IMR-90 (cell line): ENCODE measurements at regions not wholly inside any gene's neighbourhood (a gene's known extent, or its start where the extent isn't known, plus 50 kb on each side); places are given as distances from the start of the nearest gene placed in this dataset.

ENCODE experiments used
- ATAC-seq: fragments of 200-7000 bp; cut with Tn5 transposase; 2 replicates; pipeline ENCODE4 v1.9.1; 2020; ENCODE audit warnings: low read depth, mild to moderate bottlenecking, moderate library complexity
- BruUV-seq: library from RNA; stranded (reverse); fragments of 400-500 nt; replicated peaks from 2 replicates; lab custom pipeline; 2021; lab: Mats Ljungman, UMichigan
- CTCF ChIA-PET: fragments of 300-600 bp; formaldehyde crosslinking; extraction: SDS; loops from one replicate; lab custom pipeline; 2021; ENCODE audit warnings: antibody characterized with exemption; lab: Yijun Ruan, JAX
- POLR2A ChIA-PET: fragments of 300-600 bp; sonication (Branson Sonifier 250); formaldehyde crosslinking; loops from one replicate; lab custom pipeline; 2022; ENCODE audit warnings: antibody characterized with exemption; ENCODE audit not compliant: unreplicated experiment; lab: Charles Lee
- DNase-seq: peaks from one replicate; pipeline ENCODE4 v3.0.0; 2013
- H2AFZ ChIP-seq: replicated peaks from 2 replicates; pipeline ENCODE3; 2013; ENCODE audit warnings: low read length, mild to moderate bottlenecking; ENCODE audit not compliant: poor library complexity
- H2AK5ac ChIP-seq: 2 replicates; pipeline ENCODE4 v1.6.1; 2013; ENCODE audit warnings: low read depth, low read length, inconsistent platforms
- H2AK9ac ChIP-seq: replicated peaks from 2 replicates; pipeline ENCODE3; 2013; ENCODE audit warnings: mild to moderate bottlenecking, low read depth, low read length, moderate library complexity; ENCODE audit not compliant: poor library complexity
- H2BK120ac ChIP-seq: 2 replicates; pipeline ENCODE4 v1.6.1; 2013; ENCODE audit warnings: low read depth, low read length, inconsistent platforms
- H2BK15ac ChIP-seq: 3 replicates; pipeline ENCODE4 v1.6.1; 2013; ENCODE audit warnings: low read depth, low read length, inconsistent platforms
- H2BK20ac ChIP-seq: 2 replicates; pipeline ENCODE4 v1.6.1; 2013; ENCODE audit warnings: low read depth, mild to moderate bottlenecking, inconsistent platforms, low read length, moderate library complexity
- H2BK5ac ChIP-seq: 2 replicates; pipeline ENCODE4 v1.6.1; 2013; ENCODE audit warnings: mild to moderate bottlenecking, low read depth, low read length, inconsistent platforms; ENCODE audit not compliant: poor library complexity, severe bottlenecking
- H3K14ac ChIP-seq: replicated peaks from 2 replicates; pipeline ENCODE4 v1.6.1; 2013; ENCODE audit warnings: low read depth, low read length, inconsistent platforms
- H3K18ac ChIP-seq: 2 replicates; pipeline ENCODE4 v1.6.1; 2013; ENCODE audit warnings: low read depth, low read length, control low read depth
- H3K23ac ChIP-seq: 2 replicates; pipeline ENCODE4 v1.6.1; 2013; ENCODE audit warnings: low read depth, low read length, inconsistent platforms
- H3K27ac ChIP-seq: 2 replicates; pipeline ENCODE4 v1.5.1; 2013; ENCODE audit warnings: mild to moderate bottlenecking, control low read depth, low read length; ENCODE audit not compliant: insufficient read depth
- H3K27me3 ChIP-seq: 2 replicates; pipeline ENCODE4 v1.6.1; 2013; ENCODE audit warnings: low read length; ENCODE audit not compliant: control insufficient read depth, insufficient read depth
- H3K36me3 ChIP-seq: 2 replicates; pipeline ENCODE4 v1.6.1; 2013; ENCODE audit warnings: low read length, mixed read lengths; ENCODE audit not compliant: control insufficient read depth, insufficient read depth
- H3K4ac ChIP-seq: 2 replicates; pipeline ENCODE4 v1.6.1; 2013; ENCODE audit warnings: low read depth, low read length, inconsistent platforms
- H3K4me1 ChIP-seq: 2 replicates; pipeline ENCODE4 v1.6.1; 2013; ENCODE audit warnings: low read length, mixed read lengths; ENCODE audit not compliant: control insufficient read depth, insufficient read depth
- H3K4me2 ChIP-seq: 2 replicates; pipeline ENCODE4 v1.6.1; 2013; ENCODE audit warnings: low read depth, mild to moderate bottlenecking, control low read depth, low read length, moderate library complexity
- H3K4me3 ChIP-seq: 2 replicates; pipeline ENCODE4 v1.5.1; 2013; ENCODE audit warnings: low read depth, mild to moderate bottlenecking, control low read depth, low read length, moderate library complexity; ENCODE audit not compliant: insufficient read depth
- H3K56ac ChIP-seq: 2 replicates; pipeline ENCODE4 v1.6.1; 2013; ENCODE audit warnings: low read length, inconsistent platforms; ENCODE audit not compliant: insufficient read depth; ENCODE audit errors: extremely low read depth
- H3K79me1 ChIP-seq, 2 experiments: 2 replicates each; pipeline ENCODE4 v1.6.1; 2013; ENCODE audit warnings: low read length in 2 of 2, inconsistent platforms in 1 of 2, low read depth in 1 of 2
- H3K9ac ChIP-seq: 2 replicates; pipeline ENCODE4 v1.6.1; 2013; ENCODE audit warnings: low read depth, low read length, control low read depth
- H3K9me1 ChIP-seq: 2 replicates; pipeline ENCODE4 v1.6.1; 2013; ENCODE audit warnings: low read length, inconsistent platforms; ENCODE audit not compliant: insufficient read depth
- H3K9me3 ChIP-seq: 2 replicates; pipeline ENCODE4 v1.6.1; 2013; ENCODE audit warnings: low read length; ENCODE audit not compliant: control insufficient read depth, insufficient read depth
- H4K20me1 ChIP-seq: 2 replicates; pipeline ENCODE4 v1.6.1; 2013; ENCODE audit warnings: low read length, inconsistent platforms; ENCODE audit not compliant: insufficient read depth
- H4K5ac ChIP-seq: 2 replicates; pipeline ENCODE4 v1.6.1; 2013; ENCODE audit warnings: mild to moderate bottlenecking, low read depth, low read length, control low read depth
- H4K8ac ChIP-seq, 2 experiments: 2 replicates each; pipeline ENCODE4 v1.6.1; 2013; ENCODE audit warnings: low read depth in 2 of 2, low read length in 2 of 2, control low read depth in 1 of 2, inconsistent platforms in 1 of 2
- H4K91ac ChIP-seq: 2 replicates; pipeline ENCODE4 v1.6.1; 2013; ENCODE audit warnings: low read depth, low read length, inconsistent platforms; ENCODE audit not compliant: insufficient read depth
- CEBPB ChIP-seq: IDR thresholded peaks from 2 replicates; pipeline ENCODE4 v1.6.1; 2012; ENCODE audit warnings: low read depth, low read length, improper control_type of control experiment
- FOS ChIP-seq: fragments of 150-350 bp; IDR thresholded peaks from 2 replicates; pipeline ENCODE4 v1.6.1; 2016; ENCODE audit warnings: low read depth, low read length
- MAZ ChIP-seq: IDR thresholded peaks from 2 replicates; pipeline ENCODE4 v1.6.1; 2012; ENCODE audit warnings: low read depth, mild to moderate bottlenecking, low read length, improper control_type of control experiment, moderate library complexity, borderline replicate concordance
- RAD21 ChIP-seq: IDR thresholded peaks from 2 replicates; pipeline ENCODE4 v1.6.1; 2012; ENCODE audit warnings: low read length, improper control_type of control experiment
- RFX5 ChIP-seq: IDR thresholded peaks from 2 replicates; pipeline ENCODE4 v1.8.0; 2012; ENCODE audit warnings: low read depth, mild to moderate bottlenecking, low read length, moderate library complexity
- SMC3 ChIP-seq: fragments of 150-350 bp; IDR thresholded peaks from 2 replicates; pipeline ENCODE4 v1.6.1; 2016; ENCODE audit warnings: low read depth, mild to moderate bottlenecking, antibody characterized with exemption, low read length, moderate library complexity
- WGBS, 2 experiments: methylation state at CpG; one replicate each; pipeline versions ENCODE4 v1.1.5 to v1.1.7; 2013; ENCODE audit warnings: missing lambda C conversion rate in 2 of 2; ENCODE audit not compliant: insufficient read length in 1 of 2; ENCODE audit errors: extremely low coverage in 2 of 2; 5-methylcytosine and 5-hydroxymethylcytosine counted together
- dilution Hi-C: fragments of 300-500 bp; cut with HindIII; formaldehyde crosslinking; loops from one replicate; pipeline ENCODE4 v1.14.3; 2018; ENCODE audit warnings: low sequenced_read_pairs; ENCODE audit not compliant: unreplicated experiment
- in situ Hi-C: fragments of 300-500 bp; cut with MboI; formaldehyde crosslinking; loops from 3 replicates; pipeline ENCODE4 v1.14.3; 2019; ENCODE audit warnings: low sequenced_read_pairs, inconsistent platforms, mixed read lengths
- intact Hi-C: fragments of 100-400 bp; cut with micrococcal nuclease; formaldehyde crosslinking; loops from 2 replicates; pipeline ENCODE4 v1.10.0; 2022

GRCh38 chr6:48307573-48307972 is 196.6 kb upstream of the PTCHD4 start:
- H2AK5ac ChIP-seq = no peak overlapping the region
- H3K4me3 ChIP-seq = no peak overlapping the region
- H4K8ac ChIP-seq = no peak overlapping the region
- H3K4ac ChIP-seq = no peak overlapping the region
- no peak overlapping the region for H4K91ac ChIP-seq
- no peak overlapping the region for H3K4me2 ChIP-seq
- no TSS peak for BruUV-seq
- H4K5ac ChIP-seq = no peak overlapping the region
- ChIA-PET CTCF (no interaction called here), POLR2A (no interaction called here)
- no peaks in the 10 kb centered on the region for H3K79me1 ChIP-seq
- WGBS, 2 experiments = no CpG with 5 or more reads among the region's 2 CpGs
- H3K23ac ChIP-seq = no peak overlapping the region
- H2AK9ac ChIP-seq = no peak overlapping the region
- no peak overlapping the region for H2AFZ ChIP-seq
- intact Hi-C loops (no loop called here), dilution Hi-C loops (no loop called here), in situ Hi-C loops (no loop called here)
- TF ChIP-seq MAZ (no peak), FOS (no peak), SMC3 (no peak), RAD21 (no peak), RFX5 (no peak), CEBPB (no peak)
- H3K56ac ChIP-seq = no peak overlapping the region
- H3K18ac ChIP-seq = no peak overlapping the region
- no peak for DNase-seq
- H3K9me1 ChIP-seq = no peaks in the 10 kb centered on the region
- H3K9me3 ChIP-seq = no peaks in the 10 kb centered on the region
- no peaks in the 10 kb centered on the region for H3K36me3 ChIP-seq
- no peaks in the 10 kb centered on the region for H4K20me1 ChIP-seq
- no peak overlapping the region for H2BK20ac ChIP-seq
- H3K14ac ChIP-seq = no peak overlapping the region
- H2BK5ac ChIP-seq = no peak overlapping the region
- no peaks in the 10 kb centered on the region for H3K27me3 ChIP-seq
- no peak overlapping the region for H3K27ac ChIP-seq
- no peak overlapping the region for H2BK120ac ChIP-seq
- no peak overlapping the region for H3K9ac ChIP-seq
- H3K4me1 ChIP-seq = no peaks in the 10 kb centered on the region
- no peak for ATAC-seq
- no peak overlapping the region for H2BK15ac ChIP-seq
